ENCODE measurements at regions not wholly inside any gene's neighbourhood (a gene's known extent, or its start where the extent isn't known, plus 50 kb on each side); places are given as distances from the start of the nearest gene placed in this dataset.

GRCh38 chr7:84389242-84389641 lies 194.7 kb upstream of the SEMA3A start:
- no peak for DNase-seq (ENCODE audit: low read depth)
- TF ChIP-seq, protein P1, sequence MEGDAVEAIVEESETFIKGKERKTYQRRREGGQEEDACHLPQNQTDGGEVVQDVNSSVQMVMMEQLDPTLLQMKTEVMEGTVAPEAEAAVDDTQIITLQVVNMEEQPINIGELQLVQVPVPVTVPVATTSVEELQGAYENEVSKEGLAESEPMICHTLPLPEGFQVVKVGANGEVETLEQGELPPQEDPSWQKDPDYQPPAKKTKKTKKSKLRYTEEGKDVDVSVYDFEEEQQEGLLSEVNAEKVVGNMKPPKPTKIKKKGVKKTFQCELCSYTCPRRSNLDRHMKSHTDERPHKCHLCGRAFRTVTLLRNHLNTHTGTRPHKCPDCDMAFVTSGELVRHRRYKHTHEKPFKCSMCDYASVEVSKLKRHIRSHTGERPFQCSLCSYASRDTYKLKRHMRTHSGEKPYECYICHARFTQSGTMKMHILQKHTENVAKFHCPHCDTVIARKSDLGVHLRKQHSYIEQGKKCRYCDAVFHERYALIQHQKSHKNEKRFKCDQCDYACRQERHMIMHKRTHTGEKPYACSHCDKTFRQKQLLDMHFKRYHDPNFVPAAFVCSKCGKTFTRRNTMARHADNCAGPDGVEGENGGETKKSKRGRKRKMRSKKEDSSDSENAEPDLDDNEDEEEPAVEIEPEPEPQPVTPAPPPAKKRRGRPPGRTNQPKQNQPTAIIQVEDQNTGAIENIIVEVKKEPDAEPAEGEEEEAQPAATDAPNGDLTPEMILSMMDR (IDR thresholded peaks at IDR 0.05; ENCODE audit: low read depth, low read length, missing control alignments), result no peak
- H3K4me3 ChIP-seq (ENCODE audit: low read depth, low read length), result no peak overlapping the region
- in situ Hi-C loops (cut with HindIII; ENCODE audit: low sequenced_read_pairs), result no loop called here

DNA sequence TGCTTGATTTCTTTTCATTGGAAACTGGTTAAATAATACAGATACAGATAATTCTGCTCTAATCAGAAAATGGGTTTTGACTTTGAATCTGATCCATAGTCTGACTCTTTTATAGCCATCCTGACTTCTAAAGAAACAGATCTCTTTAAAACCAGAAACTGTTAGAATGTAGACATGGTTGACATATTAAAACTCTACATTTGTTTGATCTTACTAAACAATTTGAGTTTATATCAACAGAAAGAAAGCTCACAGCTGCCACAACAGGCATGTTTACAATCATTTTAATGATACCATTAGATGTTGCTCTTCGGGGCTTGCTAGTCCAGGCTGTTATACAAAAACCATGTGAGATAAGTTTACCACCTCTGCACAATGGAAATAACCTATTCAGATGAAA lies 193.0 kb upstream of the SEMA3A start:
- no peak overlapping the region for H3K4me3 ChIP-seq (ENCODE audit: low read depth, low read length)
- in situ Hi-C loops (cut with HindIII; ENCODE audit: low sequenced_read_pairs), result no loop called here
- DNase-seq (ENCODE audit: low read depth), result no peak
- TF ChIP-seq, protein P1 (IDR thresholded peaks at IDR 0.05; ENCODE audit: low read depth, low read length, missing control alignments), result no peak

DNA sequence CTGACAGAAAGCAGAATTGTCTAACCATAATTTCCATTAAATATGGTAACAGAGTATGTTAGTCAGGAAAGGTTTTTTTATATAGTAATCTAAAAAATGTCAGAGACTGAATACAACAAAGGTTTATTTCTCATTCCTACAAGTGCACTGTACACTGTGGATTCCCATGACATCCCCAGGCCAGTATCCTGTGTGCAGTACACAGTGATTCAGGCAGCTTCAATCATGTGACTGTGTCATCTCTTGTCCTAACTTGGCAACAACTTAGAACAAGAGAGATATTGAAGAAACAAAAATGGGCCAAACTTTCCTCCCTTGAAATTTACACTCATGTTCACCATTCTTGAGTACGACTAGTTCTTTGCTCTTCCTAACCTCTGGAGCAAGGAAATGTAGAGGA lies 189.8 kb upstream of the SEMA3A start:
- TF ChIP-seq, protein P1 (IDR thresholded peaks at IDR 0.05; ENCODE audit: low read depth, low read length, missing control alignments), result no peak
- in situ Hi-C loops (cut with HindIII; ENCODE audit: low sequenced_read_pairs), result no loop called here
- DNase-seq (ENCODE audit: low read depth), result no peak
- H3K4me3 ChIP-seq (ENCODE audit: low read depth, low read length), result no peak overlapping the region

- DNase-seq (ENCODE audit: low read depth), result no peak
- in situ Hi-C loops (cut with HindIII; ENCODE audit: low sequenced_read_pairs), result no loop called here
- H3K4me3 ChIP-seq (ENCODE audit: low read depth, low read length), result no peak overlapping the region
- TF ChIP-seq, protein P1 (IDR thresholded peaks at IDR 0.05; ENCODE audit: low read depth, low read length, missing control alignments), result no peak
Observed at GRCh38 chr7:84379446-84379845, 184.9 kb upstream of the SEMA3A start.

GRCh38 chr7:84372712-84373111 lies 178.1 kb upstream of the SEMA3A start:
- TF ChIP-seq, protein P1 (IDR thresholded peaks at IDR 0.05; ENCODE audit: low read depth, low read length, missing control alignments), result no peak
- DNase-seq (ENCODE audit: low read depth), result no peak
- in situ Hi-C loops (cut with HindIII; ENCODE audit: low sequenced_read_pairs), result no loop called here
- H3K4me3 ChIP-seq (ENCODE audit: low read depth, low read length), result no peak overlapping the region

DNA sequence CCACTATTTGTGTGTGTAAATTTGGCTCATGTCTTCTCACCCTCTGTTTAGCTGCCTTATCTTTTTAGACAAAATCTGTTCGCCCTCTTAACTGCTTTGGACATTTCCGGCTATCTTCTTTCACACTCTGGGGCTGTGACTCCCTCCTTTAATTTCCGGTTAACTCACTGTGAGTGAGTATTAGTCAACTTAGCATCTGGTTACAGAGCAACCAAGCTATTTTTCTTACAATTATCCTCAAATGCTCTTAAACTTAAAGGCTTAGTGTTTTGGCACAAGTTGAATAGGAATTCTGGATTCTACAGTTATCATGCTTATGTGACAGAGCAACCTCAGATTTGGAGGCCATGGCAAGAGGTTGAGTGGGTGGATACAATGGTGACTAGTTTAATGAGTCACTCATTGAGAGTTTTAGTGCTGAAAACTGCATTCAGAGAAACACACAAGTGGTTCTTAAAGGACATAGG lies 177.6 kb upstream of the SEMA3A start:
- DNase-seq (ENCODE audit: low read depth), result peak; percentile 84
- TF ChIP-seq, protein P1 (IDR thresholded peaks at IDR 0.05; ENCODE audit: low read depth, low read length, missing control alignments), result no peak

DNA sequence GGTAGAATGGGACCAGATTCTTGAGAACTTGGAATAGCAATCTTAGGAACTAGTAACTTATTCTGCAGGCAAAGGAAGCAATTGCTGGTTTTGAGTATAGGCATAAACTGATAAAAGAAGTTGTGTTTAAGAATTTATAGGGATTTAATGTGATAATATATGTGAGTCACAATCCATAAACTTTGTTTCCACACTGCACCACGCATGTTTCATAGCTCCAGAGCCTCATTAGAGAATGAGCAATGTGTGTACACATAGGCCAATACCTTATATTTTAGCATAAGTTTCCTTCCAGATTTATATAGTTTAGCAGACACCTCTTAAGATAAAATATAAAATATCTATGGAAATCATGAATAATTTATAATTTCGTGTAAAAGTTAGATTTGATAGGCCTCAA lies 175.5 kb upstream of the SEMA3A start:
- DNase-seq (ENCODE audit: low read depth), result no peak
- no peak overlapping the region for H3K4me3 ChIP-seq (ENCODE audit: low read depth, low read length)
- in situ Hi-C loops (cut with HindIII; ENCODE audit: low sequenced_read_pairs), result no loop called here
- TF ChIP-seq, protein P1 (IDR thresholded peaks at IDR 0.05; ENCODE audit: low read depth, low read length, missing control alignments), result no peak

More for the DNA sequence above, 177.6 kb upstream of the SEMA3A start:
- in situ Hi-C loops (cut with HindIII; ENCODE audit: low sequenced_read_pairs), result no loop called here
- no peak overlapping the region for H3K4me3 ChIP-seq (ENCODE audit: low read depth, low read length)

Measured in astrocyte of the cerebellum (primary cell).